HG03442 (cell line): ENCODE measurements at regions not wholly inside any gene's neighbourhood (a gene's known extent, or its start where the extent isn't known, plus 50 kb on each side); places are given as distances from the start of the nearest gene placed in this dataset.

Source experiments
- ATAC-seq: cut with Tn5 transposase; IDR thresholded peaks from one replicate; pipeline ENCODE4 v1.9.1; 2021; ENCODE audit warnings: mild to moderate bottlenecking, moderate library complexity; ENCODE audit not compliant: unreplicated experiment

DNA sequence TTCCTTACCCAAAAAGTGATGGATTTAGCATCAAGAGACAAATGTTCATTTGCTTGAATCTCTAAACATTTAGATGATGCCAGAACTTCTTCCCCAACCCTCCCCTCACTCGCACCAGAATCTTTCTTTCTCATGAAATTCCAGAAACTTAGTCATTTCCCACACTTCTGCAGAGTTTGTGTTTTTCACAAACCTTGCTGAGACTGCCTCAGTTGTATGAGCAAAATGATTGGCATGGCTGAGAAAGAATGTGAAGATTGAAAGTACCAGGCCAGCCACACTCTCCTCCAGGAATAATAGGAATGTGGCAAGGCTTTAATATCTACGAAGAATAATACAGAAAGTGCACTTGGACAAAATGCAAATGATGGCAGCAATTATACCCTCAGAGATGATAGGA, 428.3 kb upstream of the CDH6 start:
- no peak for ATAC-seq

GRCh38 chr5:30764704-30765103, 428.8 kb upstream of the CDH6 start:
- ATAC-seq, result no peak

DNA sequence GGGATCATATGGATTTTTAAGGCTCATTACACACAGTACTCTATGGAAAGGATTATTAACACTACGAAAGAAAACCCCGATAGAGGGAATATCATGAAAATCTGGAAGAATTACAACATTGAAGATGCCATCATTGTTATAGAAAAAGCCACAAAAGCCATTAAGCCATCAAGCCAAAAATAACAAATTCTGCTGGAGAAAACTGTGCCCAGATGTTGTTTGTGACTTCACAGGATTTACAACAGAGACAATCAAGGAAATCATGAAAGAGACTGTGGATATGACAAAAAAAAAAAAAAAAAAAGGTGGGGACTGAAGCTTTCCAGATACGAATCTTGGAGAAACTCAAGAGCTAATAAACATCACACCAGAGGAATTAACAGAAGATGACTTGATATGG, 433.8 kb upstream of the CDH6 start:
- no peak for ATAC-seq

DNA sequence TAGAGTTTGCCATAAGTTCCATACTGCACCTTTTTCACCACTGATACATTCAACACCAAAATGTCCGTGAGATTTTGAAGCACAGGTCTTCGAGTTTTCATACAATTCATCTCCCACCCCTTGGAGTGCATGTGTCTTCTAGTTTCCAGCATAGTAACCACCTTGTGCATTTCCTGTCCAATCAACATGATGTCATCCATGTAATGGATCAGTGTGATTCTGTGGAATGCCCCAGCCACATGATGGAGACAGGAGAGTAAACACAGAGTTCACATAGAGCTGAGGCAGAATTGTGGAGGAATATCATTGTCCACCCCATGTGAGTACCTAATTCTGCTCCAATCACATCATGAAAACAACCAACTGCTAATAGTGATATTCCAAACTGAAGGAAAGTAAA, 441.5 kb upstream of the CDH6 start:
- ATAC-seq, result no peak

GRCh38 chr5:30749971-30750370, 443.5 kb upstream of the CDH6 start:
- no peak for ATAC-seq

DNA sequence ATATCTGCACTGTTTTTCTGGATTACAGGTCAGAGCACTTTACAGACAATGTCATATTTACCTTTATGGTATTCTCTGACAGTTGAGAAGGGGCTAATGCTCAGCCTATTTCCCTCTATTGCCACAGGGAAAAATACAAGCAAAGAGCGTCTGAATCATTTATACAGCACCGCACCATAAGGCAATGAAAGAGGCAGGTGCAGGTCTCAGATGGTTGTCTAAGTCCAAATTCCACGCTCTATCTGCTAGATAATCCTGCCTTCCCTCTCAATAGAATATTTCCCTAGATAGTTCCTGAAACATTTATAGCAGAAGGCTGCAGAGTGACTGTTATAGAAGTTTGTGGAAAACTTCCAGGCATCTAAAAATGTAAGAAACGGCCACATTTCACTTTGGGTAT, 446.1 kb upstream of the CDH6 start:
- no peak for ATAC-seq

DNA sequence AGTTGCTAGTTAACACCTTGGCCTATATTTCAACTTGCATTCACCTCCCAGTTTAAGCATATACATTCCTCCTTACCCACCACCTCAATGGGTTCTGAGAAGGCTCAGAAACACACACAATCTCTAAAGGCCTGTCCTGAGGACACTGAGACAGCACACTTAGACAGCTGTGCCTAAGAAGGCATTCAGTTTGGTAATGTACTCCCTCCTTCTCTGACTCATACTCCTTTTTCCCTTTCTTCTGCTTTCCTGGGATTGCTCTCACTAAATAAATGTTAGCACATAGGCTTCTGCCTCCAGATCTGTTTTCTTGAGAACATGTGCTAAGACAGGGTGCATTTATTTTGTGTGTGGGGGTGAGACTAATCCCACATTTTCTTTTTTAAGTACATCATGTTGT, 456.8 kb upstream of the CDH6 start:
- ATAC-seq, result no peak

- no peak for ATAC-seq
These were observed 459.4 kb upstream of the CDH6 start for GRCh38 chr5:30734118-30734517.

DNA sequence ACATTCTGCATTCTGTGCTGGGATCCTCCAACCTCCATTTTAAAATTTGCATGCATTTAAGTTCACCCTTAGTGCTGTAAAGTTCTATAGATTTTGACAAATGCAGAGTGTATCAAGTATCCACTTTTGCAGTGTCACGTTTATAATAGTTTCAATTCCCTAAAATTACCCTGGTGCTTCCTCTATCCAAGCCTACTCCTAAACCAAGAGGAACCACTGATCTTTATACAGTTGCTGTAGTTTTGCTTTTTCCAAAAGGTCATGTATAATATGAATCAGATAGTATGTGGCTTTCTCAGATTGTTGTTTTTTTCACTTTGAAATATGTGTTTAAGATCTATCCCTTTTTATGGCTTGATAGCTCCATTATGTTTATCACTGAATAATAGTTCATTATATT, 468.4 kb upstream of the CDH6 start:
- no peak for ATAC-seq

DNA sequence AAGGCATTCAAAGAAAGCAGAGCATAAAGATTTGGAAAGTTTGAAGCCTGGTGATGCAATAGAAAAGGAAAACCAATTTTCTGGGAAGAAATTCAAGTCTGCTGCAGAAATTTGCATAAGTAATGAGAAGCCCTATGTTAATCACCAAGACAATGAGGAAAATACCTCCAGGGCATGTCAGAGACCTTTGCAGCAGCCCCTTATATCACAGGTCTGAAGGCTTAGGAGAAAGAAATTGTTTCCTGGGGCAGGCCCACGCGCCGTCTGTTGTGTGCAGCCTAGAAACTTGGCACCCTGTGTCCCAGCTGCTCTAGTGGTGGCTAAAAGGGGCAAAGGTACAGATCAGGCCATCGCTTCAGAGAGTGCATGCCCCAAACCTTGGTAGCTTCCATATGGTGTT, 495.3 kb upstream of the CDH6 start:
- ATAC-seq, result no peak

GRCh38 chr5:30693326-30693725, 500.2 kb upstream of the CDH6 start:
- no peak for ATAC-seq

- ATAC-seq, result no peak
These were observed 502.6 kb upstream of the CDH6 start for GRCh38 chr5:30690931-30691330.

DNA sequence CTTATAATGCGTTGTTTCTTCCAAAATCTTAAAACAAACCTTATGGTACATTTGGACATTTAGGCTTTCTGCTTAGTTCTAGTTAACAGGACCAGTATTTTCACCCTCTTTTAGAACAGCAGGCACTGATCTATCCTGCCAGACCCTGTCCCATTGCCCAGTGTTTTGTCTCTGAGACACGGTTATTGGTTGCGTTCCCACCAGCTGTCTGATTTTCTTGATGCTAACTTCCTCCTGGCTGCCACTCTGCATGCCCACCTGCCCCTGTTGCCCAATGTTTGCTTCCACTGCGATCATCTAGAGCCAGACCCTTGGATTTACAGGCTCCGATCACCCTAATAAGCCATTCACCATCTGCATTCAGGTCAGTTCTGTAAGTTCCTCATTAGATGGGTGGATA, 506.0 kb upstream of the CDH6 start:
- ATAC-seq, result no peak

- ATAC-seq, result no peak
These were observed 507.0 kb upstream of the CDH6 start for GRCh38 chr5:30686530-30686929.

GRCh38 chr5:30676223-30676840, 517.2 kb upstream of the CDH6 start:
- no peak for ATAC-seq

DNA sequence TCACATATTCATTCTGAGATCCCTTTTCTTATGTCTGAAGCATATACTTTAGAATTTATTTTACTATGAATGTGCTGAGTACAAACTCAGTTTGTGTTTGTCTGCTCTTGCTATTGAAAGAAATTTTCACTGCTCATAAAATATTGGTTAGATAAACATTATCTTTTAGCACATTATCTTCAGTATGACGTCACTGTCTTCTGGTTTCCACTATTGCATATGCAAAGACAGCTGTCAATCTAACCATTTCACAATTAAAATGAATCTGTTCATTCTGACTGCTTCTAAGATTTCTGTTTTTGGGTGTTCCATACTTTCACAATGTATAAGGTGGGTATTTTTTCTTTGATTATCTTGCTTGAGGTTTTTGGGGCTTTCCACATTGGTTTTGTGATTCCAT, 526.2 kb upstream of the CDH6 start:
- no peak for ATAC-seq

DNA sequence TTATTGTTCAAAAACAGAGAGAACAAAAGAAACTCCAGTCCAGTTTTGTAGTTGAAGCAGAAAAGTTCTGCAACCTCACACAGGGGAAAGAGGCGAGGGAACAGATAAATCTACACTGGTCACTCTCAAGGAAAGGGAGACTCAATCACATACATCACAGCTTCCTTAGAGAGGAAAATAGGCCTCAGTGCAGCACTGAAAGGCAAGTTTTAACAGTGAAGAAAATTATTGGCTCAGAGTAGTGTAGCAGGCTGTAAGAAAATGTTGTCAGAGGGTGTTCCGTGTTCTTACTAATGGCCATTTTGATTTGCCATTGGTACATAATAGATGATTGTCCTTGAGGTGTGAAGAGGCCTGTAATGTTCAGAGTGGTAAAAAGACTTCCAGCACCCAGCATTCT, 530.0 kb upstream of the CDH6 start:
- ATAC-seq, result no peak

DNA sequence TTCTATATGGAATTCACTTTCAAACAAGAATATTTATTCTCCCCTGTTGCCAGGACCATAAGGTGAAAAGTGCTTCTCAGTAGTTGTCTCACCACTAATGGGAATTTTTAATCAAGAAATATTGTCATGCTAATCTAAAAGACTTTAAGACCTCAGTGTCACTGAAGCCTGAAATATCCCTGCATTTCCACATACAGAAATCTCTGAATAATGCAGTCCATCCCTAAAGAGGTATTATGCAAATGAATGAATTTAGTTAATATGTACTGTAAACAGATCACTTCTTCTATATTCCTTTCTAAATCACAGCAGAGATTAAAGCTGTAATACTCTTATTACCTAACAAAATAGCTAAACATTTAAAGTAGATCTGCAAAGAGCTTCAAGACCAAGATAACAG, 531.1 kb upstream of the CDH6 start:
- no peak for ATAC-seq

DNA sequence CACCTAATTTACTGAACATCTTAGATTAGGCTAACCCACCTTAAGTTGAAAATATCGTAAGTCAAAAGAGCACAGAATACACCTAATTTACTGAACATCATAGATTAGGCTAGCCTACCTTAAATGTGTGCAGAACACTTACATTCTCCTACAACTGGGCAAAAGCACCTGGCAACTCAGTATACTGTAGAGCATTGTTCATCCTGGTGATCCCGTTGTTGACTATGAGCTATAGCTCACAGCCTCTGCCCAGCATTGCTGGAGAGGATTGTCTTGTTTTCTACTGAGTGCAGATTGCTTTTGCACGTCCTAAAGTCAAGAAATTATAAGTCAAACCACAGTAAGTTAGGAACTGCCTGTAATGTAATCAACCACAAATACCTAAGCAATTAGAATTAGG, 531.8 kb upstream of the CDH6 start:
- ATAC-seq, result no peak

GRCh38 chr5:30659417-30659816, 534.1 kb upstream of the CDH6 start:
- no peak for ATAC-seq

- ATAC-seq, result no peak
These were observed 543.2 kb upstream of the CDH6 start for GRCh38 chr5:30650311-30650710.

DNA sequence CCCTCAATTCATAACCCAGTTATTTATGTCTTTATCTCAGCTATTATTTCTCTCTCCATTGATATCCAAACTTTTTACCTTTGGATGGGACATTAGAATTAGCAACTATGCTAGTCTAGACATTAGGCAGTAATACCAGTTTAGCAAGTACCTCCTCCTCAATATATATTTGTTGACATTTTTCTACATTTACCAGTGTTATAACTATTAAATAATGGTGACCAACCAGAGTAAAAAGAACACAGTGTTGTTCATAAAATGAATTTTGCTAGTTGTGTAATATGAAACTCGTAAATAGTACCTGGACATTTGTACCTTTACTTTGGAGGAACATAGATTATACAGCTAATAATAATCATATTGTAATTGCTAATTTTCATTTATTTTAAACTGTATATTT, 554.6 kb upstream of the CDH6 start:
- ATAC-seq, result no peak

- ATAC-seq, result no peak
These were observed 565.5 kb upstream of the CDH6 start for GRCh38 chr5:30627945-30628344.

DNA sequence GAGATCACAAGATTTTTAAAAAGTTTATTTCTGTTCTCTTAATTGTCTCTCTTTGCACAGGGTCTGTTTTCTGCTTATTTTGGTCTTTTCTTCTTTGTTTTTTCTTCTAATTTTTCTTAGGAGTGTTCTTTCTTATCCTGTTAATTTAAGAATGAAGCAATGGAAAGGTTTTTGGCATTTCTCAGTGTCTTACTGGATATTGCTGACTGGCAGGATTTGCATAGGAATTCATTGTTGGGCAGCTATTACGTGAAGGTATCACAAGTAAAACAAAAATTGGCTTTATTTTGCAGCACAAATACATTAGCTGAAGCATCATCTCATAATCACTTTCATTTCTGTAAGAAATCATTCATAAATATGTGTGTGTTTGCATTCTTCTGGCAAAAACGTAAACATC, 566.9 kb upstream of the CDH6 start:
- ATAC-seq, result no peak
